ENCODE measurements at regions not wholly inside any gene's neighbourhood (a gene's known extent, or its start where the extent isn't known, plus 50 kb on each side); places are given as distances from the start of the nearest gene placed in this dataset.

DNA sequence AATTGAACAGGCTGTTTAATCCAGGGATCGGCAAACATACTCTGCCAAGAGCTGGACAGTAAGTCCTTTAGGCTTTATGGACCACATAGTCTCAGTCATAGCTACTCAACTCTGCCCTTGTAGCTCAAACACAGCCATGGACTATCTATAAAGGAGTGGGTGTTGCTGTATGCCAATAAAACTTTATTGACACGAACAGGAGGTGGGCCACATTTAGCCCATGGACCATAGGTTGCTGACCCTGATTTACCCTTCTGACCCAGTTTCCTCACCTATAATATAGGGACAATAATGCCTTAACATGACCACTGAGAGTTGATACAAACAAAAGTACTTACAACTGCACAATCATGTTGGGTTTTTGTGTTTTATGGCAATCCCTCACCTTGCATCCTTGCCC lies 257.0 kb upstream of the SDK2 start:
- TF ChIP-seq, protein P1, sequence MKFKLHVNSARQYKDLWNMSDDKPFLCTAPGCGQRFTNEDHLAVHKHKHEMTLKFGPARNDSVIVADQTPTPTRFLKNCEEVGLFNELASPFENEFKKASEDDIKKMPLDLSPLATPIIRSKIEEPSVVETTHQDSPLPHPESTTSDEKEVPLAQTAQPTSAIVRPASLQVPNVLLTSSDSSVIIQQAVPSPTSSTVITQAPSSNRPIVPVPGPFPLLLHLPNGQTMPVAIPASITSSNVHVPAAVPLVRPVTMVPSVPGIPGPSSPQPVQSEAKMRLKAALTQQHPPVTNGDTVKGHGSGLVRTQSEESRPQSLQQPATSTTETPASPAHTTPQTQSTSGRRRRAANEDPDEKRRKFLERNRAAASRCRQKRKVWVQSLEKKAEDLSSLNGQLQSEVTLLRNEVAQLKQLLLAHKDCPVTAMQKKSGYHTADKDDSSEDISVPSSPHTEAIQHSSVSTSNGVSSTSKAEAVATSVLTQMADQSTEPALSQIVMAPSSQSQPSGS (IDR thresholded peaks at IDR 0.05; ENCODE audit: low read length): no peak
- TF ChIP-seq TBP (IDR thresholded peaks at IDR 0.05; ENCODE audit: low read depth, low read length): no peak
- TF ChIP-seq RFX5 (IDR thresholded peaks at IDR 0.05; ENCODE audit: borderline replicate concordance, low read depth, low read length): no peak
